GM12878 (cell line): ENCODE measurements at regions not wholly inside any gene's neighbourhood (a gene's known extent, or its start where the extent isn't known, plus 50 kb on each side); places are given as distances from the start of the nearest gene placed in this dataset.

Experiments used
- CTCF ChIP-seq, 3 experiments: IDR thresholded peaks in 2 of 3; conservative IDR thresholded peaks in 1 of 3; 2 replicates each; pipeline ENCODE4 v1.5.1; 2011; ENCODE audit warnings: low read depth in 3 of 3, low read length in 3 of 3, mild to moderate bottlenecking in 3 of 3, control low read depth in 2 of 3, moderate library complexity in 2 of 3, inconsistent platforms in 1 of 3, mixed read lengths in 1 of 3; ENCODE audit not compliant: control insufficient read depth in 2 of 3, insufficient read depth in 1 of 3; ENCODE audit errors: extremely low read depth in 1 of 3
- DPF2 ChIP-seq: fragments of 450-650 bp; IDR thresholded peaks from 2 replicates; pipeline ENCODE4 v1.6.1; 2017; ENCODE audit warnings: mild to moderate bottlenecking
- EZH2 ChIP-seq: IDR thresholded peaks from 2 replicates; pipeline ENCODE4 v1.6.1; 2012; ENCODE audit warnings: low read depth, mild to moderate bottlenecking, control low read depth, inconsistent platforms, low read length, borderline replicate concordance; ENCODE audit not compliant: control insufficient read depth
- FOXM1 ChIP-seq: IDR thresholded peaks from 2 replicates; pipeline ENCODE4 v1.6.1; 2012; ENCODE audit warnings: low read depth, mild to moderate bottlenecking, inconsistent platforms, low read length, moderate library complexity
- NR2F1 ChIP-seq: fragments of 450-650 bp; conservative IDR thresholded peaks from 2 replicates; pipeline ENCODE4 v1.6.1; 2017; ENCODE audit warnings: mild to moderate bottlenecking
- POLR2A ChIP-seq: IDR thresholded peaks from 2 replicates; pipeline ENCODE4 v1.6.1; 2011; ENCODE audit warnings: low read depth, mild to moderate bottlenecking, low read length
- POLR2AphosphoS5 ChIP-seq: IDR thresholded peaks from 2 replicates; pipeline ENCODE4 v1.6.1; 2011; ENCODE audit warnings: mild to moderate bottlenecking, low read length, inconsistent platforms
- TF ChIP-seq, protein P1 (sequence below): fragments of 450-650 bp; IDR thresholded peaks from 2 replicates; pipeline ENCODE4 v1.6.1; 2017; ENCODE audit warnings: antibody characterized with exemption, mild to moderate bottlenecking, moderate library complexity
- TF ChIP-seq, protein P2 (sequence below): IDR thresholded peaks from 2 replicates; pipeline ENCODE4 v1.6.1; 2011; ENCODE audit warnings: borderline replicate concordance, low read depth, mild to moderate bottlenecking, moderate library complexity, mixed read lengths, low read length; ENCODE audit not compliant: insufficient read depth; ENCODE audit errors: extremely low read length

GRCh38 chr4:32564626-32565025, 1844.5 kb downstream of the PCDH7 start:
- TF ChIP-seq CTCF (IDR thresholded peaks at IDR 0.05 in 2 of 3, conservative IDR thresholded peaks at IDR 0.05 in 1 of 3; ENCODE audit: control insufficient read depth in 2 of 3, extremely low read depth in 1 of 3, insufficient read depth in 1 of 3, low read depth in 3 of 3, low read length in 3 of 3) (no peak), POLR2A (no peak), EZH2 (no peak), FOXM1 (no peak), DPF2 (no peak), POLR2AphosphoS5 (no peak), NR2F1 (no peak)
- TF ChIP-seq, protein P1, sequence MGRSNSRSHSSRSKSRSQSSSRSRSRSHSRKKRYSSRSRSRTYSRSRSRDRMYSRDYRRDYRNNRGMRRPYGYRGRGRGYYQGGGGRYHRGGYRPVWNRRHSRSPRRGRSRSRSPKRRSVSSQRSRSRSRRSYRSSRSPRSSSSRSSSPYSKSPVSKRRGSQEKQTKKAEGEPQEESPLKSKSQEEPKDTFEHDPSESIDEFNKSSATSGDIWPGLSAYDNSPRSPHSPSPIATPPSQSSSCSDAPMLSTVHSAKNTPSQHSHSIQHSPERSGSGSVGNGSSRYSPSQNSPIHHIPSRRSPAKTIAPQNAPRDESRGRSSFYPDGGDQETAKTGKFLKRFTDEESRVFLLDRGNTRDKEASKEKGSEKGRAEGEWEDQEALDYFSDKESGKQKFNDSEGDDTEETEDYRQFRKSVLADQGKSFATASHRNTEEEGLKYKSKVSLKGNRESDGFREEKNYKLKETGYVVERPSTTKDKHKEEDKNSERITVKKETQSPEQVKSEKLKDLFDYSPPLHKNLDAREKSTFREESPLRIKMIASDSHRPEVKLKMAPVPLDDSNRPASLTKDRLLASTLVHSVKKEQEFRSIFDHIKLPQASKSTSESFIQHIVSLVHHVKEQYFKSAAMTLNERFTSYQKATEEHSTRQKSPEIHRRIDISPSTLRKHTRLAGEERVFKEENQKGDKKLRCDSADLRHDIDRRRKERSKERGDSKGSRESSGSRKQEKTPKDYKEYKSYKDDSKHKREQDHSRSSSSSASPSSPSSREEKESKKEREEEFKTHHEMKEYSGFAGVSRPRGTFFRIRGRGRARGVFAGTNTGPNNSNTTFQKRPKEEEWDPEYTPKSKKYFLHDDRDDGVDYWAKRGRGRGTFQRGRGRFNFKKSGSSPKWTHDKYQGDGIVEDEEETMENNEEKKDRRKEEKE, result no peak
- TF ChIP-seq, protein P2, sequence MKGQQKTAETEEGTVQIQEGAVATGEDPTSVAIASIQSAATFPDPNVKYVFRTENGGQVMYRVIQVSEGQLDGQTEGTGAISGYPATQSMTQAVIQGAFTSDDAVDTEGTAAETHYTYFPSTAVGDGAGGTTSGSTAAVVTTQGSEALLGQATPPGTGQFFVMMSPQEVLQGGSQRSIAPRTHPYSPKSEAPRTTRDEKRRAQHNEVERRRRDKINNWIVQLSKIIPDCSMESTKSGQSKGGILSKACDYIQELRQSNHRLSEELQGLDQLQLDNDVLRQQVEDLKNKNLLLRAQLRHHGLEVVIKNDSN, result no peak
